Psoas muscle (tissue), 7 donors: ENCODE measurements at regions not wholly inside any gene's neighbourhood (a gene's known extent, or its start where the extent isn't known, plus 50 kb on each side); places are given as distances from the start of the nearest gene placed in this dataset.

ENCODE experiments used
- ATAC-seq, 4 donors: fragments of 200-7000 bp; cut with Tn5 transposase; one replicate each; pipeline ENCODE4 v1.9.1; 2020; ENCODE audit warnings: moderate library complexity in 3 of 4, mild to moderate bottlenecking in 2 of 4
- DNase-seq, 2 donors: peaks; one replicate each; pipeline ENCODE4 v3.0.0-alpha.2; 2020
- H3K27ac ChIP-seq: fragments of 200-600 bp; one replicate; pipeline ENCODE4 v1.8.0; 2022
- H3K27me3 ChIP-seq, 3 donors: fragments of 200-600 bp in 1 of 3; one replicate each; pipeline versions ENCODE4 v1.6.1 to v1.8.0; 2013 to 2022; ENCODE audit warnings: low read length in 2 of 3, mild to moderate bottlenecking in 2 of 3, moderate library complexity in 1 of 3; ENCODE audit not compliant: insufficient read depth in 3 of 3
- H3K36me3 ChIP-seq, 2 donors: fragments of 200-600 bp in 1 of 2; one replicate each; pipeline versions ENCODE4 v1.6.1 to v1.8.0; 2013 to 2022; ENCODE audit warnings: low read depth in 1 of 2, mild to moderate bottlenecking in 1 of 2, moderate library complexity in 1 of 2; ENCODE audit not compliant: insufficient read depth in 1 of 2
- H3K4me1 ChIP-seq: fragments of 200-600 bp; one replicate; pipeline ENCODE4 v1.8.0; 2022
- H3K4me3 ChIP-seq: fragments of 200-600 bp; one replicate; pipeline ENCODE4 v1.8.0; 2022; ENCODE audit warnings: mild to moderate bottlenecking
- H3K9me3 ChIP-seq: fragments of 200-600 bp; one replicate; pipeline ENCODE4 v1.8.0; 2022
- WGBS, 3 donors: extraction: QIAGEN DNeasy Blood & Tissue Kit; methylation state at CpG; one replicate each; pipeline versions ENCODE4 v1.1.6 to v1.1.7; 2013; 5-methylcytosine and 5-hydroxymethylcytosine counted together
- intact Hi-C, 2 donors: fragments of 100-400 bp; cut with DNase I; formaldehyde crosslinking; loops; one replicate each; pipeline versions ENCODE4 v1.11.0 to v1.14.2; 2022
- TF ChIP-seq, protein P1 (sequence below): fragments of 200-600 bp; IDR thresholded peaks from one replicate; pipeline ENCODE4 v1.8.0; 2022; ENCODE audit warnings: antibody characterized with exemption
- donor health status: healthy with polysubstance abuse.
- donor health status: DM: no; HTN: no; CAD: no; lungs with moderate emphysema.
- donor health status: Bipolar disorder and iron deficiency.
- donor health status: healthy.
- donor health status: DM: yes; HTN: yes; CAD: no.
- donor health status: DM: no; HTN: no; CAD: no.
- donor health status: DM: yes; HTN: yes; CAD: no.

GRCh38 chr18:78378403-78378802, 601.2 kb upstream of the SALL3 start:
- no peaks in the 10 kb centered on the region for H3K4me1 ChIP-seq
- no peaks in the 10 kb centered on the region for H3K36me3 ChIP-seq
- H3K27ac ChIP-seq: no peak overlapping the region
- no peak for DNase-seq
- no peaks in the 10 kb centered on the region for H3K27me3 ChIP-seq
- no peak overlapping the region for H3K4me3 ChIP-seq
- TF ChIP-seq, protein P1, sequence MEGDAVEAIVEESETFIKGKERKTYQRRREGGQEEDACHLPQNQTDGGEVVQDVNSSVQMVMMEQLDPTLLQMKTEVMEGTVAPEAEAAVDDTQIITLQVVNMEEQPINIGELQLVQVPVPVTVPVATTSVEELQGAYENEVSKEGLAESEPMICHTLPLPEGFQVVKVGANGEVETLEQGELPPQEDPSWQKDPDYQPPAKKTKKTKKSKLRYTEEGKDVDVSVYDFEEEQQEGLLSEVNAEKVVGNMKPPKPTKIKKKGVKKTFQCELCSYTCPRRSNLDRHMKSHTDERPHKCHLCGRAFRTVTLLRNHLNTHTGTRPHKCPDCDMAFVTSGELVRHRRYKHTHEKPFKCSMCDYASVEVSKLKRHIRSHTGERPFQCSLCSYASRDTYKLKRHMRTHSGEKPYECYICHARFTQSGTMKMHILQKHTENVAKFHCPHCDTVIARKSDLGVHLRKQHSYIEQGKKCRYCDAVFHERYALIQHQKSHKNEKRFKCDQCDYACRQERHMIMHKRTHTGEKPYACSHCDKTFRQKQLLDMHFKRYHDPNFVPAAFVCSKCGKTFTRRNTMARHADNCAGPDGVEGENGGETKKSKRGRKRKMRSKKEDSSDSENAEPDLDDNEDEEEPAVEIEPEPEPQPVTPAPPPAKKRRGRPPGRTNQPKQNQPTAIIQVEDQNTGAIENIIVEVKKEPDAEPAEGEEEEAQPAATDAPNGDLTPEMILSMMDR: no peak
- intact Hi-C loops: no loop called here
- no peak for ATAC-seq
- WGBS, 3 donors: 65 to 73% (median 71%) methylated on average over 7 of the region's 7 CpGs
- H3K9me3 ChIP-seq: no peaks in the 10 kb centered on the region

GRCh38 chr18:78378983-78379382, 600.6 kb upstream of the SALL3 start:
- intact Hi-C loops: no loop called here

GRCh38 chr18:78390348-78390951, 589.2 kb upstream of the SALL3 start:
- Histone ChIP-seq H3K27me3 (no peaks in the 10 kb centered on the region), H3K36me3 (no peaks in the 10 kb centered on the region), H3K9me3 (peaks cover 4% of the 10 kb centered on the region), H3K27ac (no peak overlapping the region), H3K4me1 (no peaks in the 10 kb centered on the region), H3K4me3 (no peak overlapping the region)
- no peak for DNase-seq
- 79 to 85% (median 80%) methylated on average over 28 to 34 of the region's 34 CpGs for WGBS, 3 donors
- no peak for ATAC-seq
- TF ChIP-seq, protein P1: no peak
- intact Hi-C loops: no loop called here

More at GRCh38 chr18:78378983-78379382, 600.6 kb upstream of the SALL3 start:
- Histone ChIP-seq H3K27me3 (no peaks in the 10 kb centered on the region), H3K4me3 (no peak overlapping the region), H3K4me1 (no peaks in the 10 kb centered on the region), H3K9me3 (no peaks in the 10 kb centered on the region), H3K27ac (no peak overlapping the region), H3K36me3 (no peaks in the 10 kb centered on the region)
- TF ChIP-seq, protein P1: no peak
- no peak for ATAC-seq
- WGBS, 3 donors: 85 to 94% (median 89%) methylated on average over 3 of the region's 3 CpGs
- DNase-seq: no peak

DNA sequence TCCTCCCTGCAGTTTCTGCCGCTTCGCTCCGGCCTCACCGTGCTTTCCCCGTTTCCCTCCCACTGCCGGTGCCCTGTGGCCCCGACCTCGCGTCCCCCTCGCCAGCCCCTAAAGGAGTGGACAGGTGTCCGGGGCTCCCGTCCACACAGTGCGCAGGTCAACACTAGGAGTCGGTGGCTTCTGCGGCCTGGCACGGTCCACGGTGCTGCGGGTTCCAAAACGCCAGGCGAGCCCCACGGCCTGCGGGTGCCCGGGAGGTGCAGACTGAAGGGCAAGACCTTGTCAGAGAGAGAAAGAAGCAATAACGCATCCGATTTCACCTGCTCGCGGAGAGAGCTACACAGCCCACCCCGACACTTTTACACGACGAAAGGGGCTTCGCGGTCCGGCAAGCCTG, 588.7 kb upstream of the SALL3 start:
- Histone ChIP-seq H3K4me3 (no peak overlapping the region), H3K4me1 (no peaks in the 10 kb centered on the region), H3K9me3 (peaks cover 4% of the 10 kb centered on the region), H3K36me3 (no peaks in the 10 kb centered on the region), H3K27ac (no peak overlapping the region), H3K27me3 (no peaks in the 10 kb centered on the region)
- ATAC-seq: no peak
- WGBS, 3 donors: 90 to 92% (median 91%) methylated on average over 33 of the region's 33 CpGs
- DNase-seq: no peak
- TF ChIP-seq, protein P1: no peak
- intact Hi-C loops: no loop called here
